ACHN (cell line): ENCODE measurements at regions not wholly inside any gene's neighbourhood (a gene's known extent, or its start where the extent isn't known, plus 50 kb on each side); places are given as distances from the start of the nearest gene placed in this dataset.
"Not testable (repeated sequence)": the region's sequence is repeated elsewhere in the genome, so short reads cannot be mapped to it uniquely, and the experiment has no call there.

Experiments
- DNase-seq: peaks from one replicate; pipeline ENCODE4 v3.0.0-alpha.2; 2015
- in situ Hi-C: cut with HindIII; loops from 2 replicates; pipeline ENCODE4 v1.10.0; 2017; ENCODE audit warnings: low sequenced_read_pairs, low pct_ligation_motif_present, low pct_unique_long_range_greater_than_20kb

DNA sequence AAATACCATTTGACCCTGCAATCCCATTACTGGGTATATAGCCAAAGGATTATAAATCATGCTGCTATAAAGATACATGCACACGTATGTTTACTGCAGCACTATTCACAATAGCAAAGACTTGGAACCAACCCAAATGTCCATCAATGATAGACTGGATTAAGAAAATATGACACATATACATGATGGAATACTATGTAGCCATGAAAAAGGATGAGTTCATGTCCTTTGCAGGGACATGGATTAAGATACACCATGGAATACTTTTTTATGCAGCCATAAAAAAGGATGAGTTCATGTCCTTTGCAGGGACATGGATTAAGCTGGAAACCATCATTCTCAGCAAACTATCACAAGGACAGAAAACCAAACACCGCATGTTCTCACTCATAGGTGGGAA is 226.8 kb upstream of the CTNND2 start:
- in situ Hi-C loops, DNase-seq: not testable (repeated sequence)

DNA sequence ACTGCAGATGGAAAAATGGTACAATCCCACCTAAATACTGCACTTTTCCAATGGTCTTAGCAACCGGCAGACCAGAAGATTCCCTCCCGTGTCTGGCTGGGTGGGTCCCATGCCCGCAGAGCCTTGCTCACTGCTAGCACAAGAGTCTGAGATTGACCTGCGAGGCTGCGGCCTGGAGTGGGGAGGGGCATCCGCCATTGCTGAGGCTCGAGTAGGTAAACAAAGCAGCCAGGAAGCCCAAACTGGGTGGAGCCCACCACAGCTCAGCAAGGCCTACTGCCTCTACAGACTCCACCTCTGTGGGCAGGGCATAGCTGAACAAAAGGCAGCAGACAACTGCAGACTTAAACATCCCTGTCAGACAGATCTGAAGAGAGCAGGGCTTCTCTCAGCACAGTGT is 221.6 kb upstream of the CTNND2 start:
- DNase-seq, result no peak
- in situ Hi-C loops, result no loop called here

DNA sequence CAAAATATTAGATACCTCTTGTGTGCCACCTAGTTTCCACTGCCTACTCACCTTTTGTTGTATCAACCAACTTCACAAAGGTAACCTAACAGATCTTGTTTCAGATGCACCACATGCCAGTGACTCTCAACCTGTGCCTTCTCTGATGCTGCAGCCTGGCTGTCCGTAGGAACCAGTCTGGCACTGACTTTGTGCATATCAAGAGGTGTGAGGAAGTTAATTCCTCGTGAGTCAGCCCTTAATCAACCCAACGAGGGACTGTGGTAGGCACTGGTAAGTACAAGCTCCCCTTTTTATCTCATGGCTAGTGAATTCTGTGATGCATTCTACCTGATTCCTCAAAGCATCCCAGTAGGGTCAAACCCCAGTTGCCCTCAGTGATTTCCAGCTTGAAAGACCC is 215.4 kb upstream of the CTNND2 start:
- in situ Hi-C loops, result no loop called here
- no peak for DNase-seq

DNA sequence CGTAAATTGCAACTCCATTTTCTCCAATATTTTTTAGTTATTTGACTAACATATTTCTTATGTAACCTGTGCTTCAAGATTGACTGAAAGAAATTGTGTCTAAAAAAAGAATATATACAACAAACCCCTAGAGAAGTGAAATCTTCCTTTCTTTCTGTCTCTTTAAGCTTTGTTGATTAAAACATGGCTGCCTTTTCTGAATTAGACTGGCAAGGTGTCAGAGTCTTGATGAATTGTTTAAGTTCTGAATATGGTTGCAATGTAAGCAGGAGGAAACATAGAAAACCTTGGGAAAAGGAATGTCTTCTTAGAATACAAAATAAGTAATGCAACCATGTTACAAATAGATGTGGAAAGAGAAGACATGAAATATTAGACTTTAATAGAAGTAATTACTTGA is 209.8 kb upstream of the CTNND2 start:
- DNase-seq, result no peak
- in situ Hi-C loops, result no loop called here

DNA sequence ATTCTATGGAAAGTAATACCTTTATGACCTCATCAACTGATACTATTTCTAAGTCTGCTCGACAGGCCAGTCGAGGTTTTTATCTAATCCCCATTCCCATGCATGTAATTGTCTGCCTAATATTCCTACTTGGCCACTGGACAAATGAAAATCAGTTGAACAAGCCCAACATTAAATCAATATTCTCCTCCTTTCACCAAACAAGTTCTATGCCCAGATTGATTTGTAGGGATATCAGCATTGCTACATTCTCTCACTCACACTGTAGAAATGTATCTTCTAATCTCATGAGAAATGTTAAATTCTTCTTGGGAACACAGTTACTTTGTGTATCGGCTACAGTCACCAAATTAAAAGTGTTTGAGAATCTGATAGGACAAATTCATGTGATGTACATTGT is 208.8 kb upstream of the CTNND2 start:
- no peak for DNase-seq
- in situ Hi-C loops, result no loop called here

DNA sequence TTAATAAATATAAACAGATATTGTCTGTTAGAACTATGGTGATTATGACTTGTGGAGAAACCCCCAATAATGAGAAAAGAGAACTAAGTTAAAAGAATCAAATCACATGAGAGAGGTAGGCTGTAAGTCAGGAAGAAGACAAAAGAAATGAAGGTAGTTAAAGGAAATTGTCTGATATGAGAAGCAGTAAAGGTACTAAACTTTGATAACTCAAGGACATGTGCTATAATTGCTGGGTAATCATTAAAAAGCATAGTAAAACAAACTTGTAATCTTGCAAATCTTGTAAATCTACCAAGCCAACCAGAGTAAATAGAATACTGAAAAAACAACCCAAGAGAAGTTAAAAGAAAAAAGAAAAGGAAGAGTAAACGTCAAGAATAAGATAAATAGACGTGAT is 207.0 kb upstream of the CTNND2 start:
- in situ Hi-C loops, result no loop called here
- DNase-seq, result no peak

DNA sequence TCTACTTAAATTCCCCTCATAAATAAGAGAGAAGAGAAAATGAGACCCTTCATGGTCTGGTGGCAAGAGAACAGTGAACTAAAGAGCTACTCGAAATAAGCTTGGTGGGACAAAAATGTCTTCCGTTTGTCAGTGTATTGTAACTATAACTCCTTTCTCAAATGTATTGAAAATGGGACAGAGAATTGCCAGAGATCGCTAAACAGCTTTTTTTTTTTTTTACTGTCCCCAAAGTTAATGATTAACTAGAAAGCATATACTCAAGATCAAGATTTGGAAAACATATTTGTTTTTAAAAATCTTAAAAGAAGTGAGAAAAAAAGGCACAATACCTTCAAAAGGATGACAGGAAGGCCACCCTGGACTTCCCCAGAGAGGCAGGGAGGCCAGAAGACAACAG is 206.4 kb upstream of the CTNND2 start:
- DNase-seq, result no peak
- in situ Hi-C loops, result no loop called here

DNA sequence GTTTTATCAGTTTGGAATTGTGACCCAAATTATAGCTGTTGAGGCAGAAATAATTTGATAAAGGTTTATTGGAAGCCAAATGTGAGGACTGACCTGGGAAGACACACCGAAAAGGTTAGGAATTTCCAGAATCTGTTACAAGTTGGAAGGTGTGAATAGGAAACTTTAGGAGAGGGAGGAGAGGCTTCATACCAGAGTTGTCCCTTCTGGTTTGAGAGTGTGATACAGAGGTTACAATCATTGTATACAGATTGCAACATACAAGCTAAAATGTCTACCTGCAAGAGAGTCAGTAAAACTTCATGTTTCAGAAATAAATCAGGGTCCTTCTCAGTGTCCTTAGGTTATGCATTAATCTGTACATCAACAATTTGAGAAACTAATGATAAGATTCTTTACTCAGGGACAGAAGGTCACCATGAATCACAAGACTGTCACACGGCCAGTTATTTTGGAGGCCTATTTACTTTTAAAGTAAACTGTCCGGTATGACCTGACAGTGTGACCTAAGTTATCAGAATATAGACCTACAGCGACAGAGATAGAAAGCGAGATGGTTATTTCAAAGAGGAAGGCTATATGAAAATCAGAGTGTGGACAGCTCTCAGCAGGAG is 204.9 kb upstream of the CTNND2 start:
- no peak for DNase-seq
- in situ Hi-C loops, result no loop called here

DNA sequence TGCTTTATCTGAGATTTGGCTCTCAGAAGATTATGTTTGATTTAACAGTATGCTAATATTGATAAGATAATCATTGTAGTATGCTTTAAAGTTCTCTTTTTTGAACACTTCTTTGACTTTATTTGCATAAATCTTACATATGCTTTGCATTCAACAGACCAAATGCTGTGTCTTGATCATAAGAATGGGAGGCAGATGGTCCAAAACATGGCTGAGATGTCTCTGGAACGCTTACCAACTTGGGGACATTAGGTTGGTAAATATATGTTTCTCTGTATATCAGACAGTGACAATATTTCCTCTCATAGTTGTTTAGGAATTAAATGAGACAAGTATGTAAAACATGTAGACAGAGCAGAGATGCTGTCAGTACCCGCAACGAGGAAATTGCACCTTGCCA is 197.9 kb upstream of the CTNND2 start:
- no peak for DNase-seq
- in situ Hi-C loops, result no loop called here

DNA sequence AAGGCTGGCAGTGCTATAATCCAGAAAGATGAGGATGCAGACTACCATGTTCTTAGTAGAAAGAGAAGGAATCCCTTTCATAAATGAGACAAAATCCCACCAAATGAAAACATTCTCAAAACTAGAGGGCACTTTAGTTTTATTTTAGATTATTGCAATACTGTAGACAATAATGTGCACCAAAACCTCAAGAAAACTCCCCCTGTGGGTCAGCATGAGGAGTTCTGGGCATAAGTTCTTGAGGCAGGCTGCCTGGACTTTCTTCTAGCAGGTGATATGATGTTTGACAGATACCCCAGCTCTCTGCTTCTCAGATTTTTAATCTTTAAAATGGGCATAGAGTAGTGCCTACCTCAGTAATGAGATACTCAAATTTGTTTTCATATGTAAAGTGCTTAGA is 196.3 kb upstream of the CTNND2 start:
- in situ Hi-C loops, result no loop called here

DNA sequence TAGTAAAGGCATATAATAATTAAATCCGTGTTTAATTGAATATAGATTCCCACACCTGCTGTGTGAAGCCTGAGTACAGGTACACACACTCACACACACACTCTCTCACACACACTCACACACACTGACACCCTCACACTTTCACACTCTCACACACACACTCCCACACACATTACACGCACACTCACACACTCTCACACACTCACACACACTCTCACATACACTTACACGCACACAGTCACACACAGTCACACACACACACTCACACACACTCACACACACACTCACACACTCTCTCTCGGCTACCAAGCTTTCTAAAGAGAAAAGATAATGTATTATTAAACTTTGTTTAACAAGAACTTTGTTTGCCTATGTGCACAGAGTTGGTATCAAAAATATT is 195.1 kb upstream of the CTNND2 start:
- in situ Hi-C loops, result no loop called here
- no peak for DNase-seq

More for the DNA sequence above, 196.3 kb upstream of the CTNND2 start:
- no peak for DNase-seq

DNA sequence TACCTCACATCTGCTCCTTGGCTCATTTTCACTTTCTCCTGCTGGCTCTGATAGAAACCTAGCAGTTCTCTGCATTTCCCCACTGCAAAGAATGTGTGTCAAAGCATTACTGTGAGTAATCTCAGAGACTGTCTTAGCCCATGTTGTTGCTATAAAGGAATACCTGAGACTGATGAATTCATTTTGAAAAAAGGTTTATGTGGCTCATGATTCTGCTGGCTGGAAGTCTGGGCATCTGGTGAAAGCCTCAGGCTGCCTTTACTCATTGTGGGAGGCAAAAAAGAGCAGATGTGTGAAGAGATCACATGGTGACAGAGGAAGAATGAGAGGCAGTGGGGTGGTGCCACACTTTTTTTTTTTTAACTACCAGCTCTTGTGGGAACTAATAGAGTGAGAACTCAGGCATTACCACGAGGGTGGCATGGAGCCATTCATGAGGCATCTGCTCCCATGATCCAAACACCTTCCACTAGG is 191.6 kb upstream of the CTNND2 start:
- DNase-seq, result no peak
- in situ Hi-C loops, result no loop called here

DNA sequence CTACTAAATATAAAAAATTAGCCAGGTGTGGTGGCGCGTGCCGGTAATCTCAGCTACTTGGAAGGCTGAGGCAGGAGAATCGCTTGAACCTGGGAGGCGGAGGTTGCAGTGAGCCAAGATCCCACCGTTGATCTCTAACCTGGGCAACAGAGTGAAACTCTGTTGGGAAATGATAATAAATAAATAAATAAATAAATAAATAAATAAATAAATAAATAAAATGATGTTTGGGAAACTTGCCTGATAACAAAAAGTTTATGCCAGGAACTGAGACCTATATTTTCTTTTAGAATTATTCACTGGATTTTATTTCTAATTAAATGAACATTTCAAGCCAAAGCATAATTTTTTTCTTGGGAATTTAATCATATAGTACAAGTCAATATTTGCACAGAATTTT is 189.3 kb upstream of the CTNND2 start:
- in situ Hi-C loops, result no loop called here
- no peak for DNase-seq

DNA sequence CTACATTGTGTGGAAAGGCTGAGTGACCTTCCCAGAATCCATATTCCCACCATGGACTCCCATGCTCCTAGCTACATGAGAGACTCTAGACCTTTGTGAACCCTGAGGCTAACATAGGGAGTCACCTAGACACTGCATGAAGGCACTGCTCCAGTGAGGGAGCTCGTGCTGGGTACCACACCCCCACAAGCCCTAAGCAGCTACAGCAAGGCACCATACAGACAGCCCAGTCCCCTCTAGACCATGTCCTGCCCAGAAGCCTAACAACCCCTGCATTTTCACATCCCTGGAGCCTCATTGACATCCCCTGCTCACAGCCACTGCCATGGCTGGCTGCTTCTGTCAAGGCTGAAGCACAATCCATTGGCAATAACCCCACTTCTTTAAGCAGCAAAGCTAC is 176.5 kb upstream of the CTNND2 start:
- DNase-seq, result no peak
- in situ Hi-C loops, result no loop called here

DNA sequence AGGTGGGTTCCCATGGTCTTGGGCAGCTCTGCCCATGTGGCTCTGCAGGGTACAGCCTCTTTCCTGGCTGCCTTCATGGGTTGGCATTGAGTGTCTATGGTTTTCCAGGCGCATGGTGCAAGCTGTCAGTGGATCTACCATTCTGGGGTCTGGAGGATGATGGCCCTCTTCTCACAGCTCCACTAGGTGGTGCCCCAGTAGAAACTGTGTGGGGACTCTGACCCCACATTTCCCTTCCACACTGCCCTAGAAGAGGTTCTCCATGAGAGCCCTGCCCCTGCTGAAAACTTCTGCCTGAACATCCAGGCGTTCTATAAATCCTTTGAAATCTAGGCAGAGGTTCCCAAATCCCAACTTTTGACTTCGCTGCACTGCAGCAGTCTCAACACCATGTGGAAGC is 174.0 kb upstream of the CTNND2 start:
- in situ Hi-C loops, result not testable (repeated sequence)

DNA sequence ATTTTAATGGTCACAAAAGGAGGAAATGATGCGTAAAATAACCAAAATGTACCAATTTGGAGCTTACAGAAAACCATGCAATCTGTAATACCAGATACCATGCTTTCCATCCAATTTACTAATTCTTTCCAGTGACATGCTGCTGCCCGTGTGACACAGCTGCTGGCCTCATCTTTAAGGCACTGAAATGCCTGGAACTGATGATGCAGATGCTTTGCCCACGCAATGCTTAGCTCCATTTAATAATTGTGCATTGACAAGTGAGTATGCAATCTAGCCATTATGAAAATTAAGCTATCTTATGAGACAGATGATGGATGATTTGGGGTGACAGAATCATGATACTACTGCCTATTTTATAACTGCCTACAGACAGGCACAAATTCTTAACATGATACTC is 169.2 kb upstream of the CTNND2 start:
- in situ Hi-C loops, result no loop called here
- DNase-seq, result no peak

More for the DNA sequence above, 174.0 kb upstream of the CTNND2 start:
- DNase-seq, result not testable (repeated sequence)

DNA sequence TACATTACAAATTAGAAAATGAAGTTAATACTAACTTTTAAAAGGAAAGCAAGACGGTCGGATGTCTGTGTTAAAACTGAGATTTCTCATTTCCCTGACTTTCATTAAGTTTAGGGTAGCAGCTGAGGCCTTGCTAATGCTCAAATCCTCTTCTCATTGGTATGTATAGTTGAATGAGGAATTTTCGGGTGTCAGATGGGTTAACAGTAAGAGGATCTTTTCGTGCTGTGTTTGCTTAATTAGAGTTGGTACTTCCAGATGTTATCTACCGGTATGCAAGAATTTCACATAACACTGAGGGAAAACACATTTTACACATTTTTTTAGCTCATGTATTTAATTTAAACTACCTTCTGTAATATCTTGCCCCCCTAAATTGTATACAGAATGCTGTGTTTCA is 168.2 kb upstream of the CTNND2 start:
- DNase-seq, result no peak
- in situ Hi-C loops, result no loop called here

DNA sequence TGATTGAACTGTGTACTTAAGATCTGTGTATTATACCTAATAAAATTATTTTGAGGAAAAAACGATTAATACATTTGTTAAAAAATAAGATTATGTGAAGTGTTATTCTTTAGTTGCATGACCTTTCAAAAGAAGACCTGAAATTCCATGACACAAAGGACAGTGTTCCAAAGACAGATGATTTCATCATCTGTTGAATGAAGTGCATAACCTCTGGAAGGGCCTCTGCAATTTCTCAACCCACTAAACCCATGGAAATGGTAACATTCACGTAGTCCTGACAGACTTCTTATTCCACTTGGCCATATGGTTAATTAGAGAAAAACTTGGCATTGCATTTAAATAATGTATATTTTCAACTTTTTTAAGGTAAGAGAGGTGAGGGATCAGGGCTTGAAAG is 167.2 kb upstream of the CTNND2 start:
- DNase-seq, result no peak
- in situ Hi-C loops, result no loop called here

DNA sequence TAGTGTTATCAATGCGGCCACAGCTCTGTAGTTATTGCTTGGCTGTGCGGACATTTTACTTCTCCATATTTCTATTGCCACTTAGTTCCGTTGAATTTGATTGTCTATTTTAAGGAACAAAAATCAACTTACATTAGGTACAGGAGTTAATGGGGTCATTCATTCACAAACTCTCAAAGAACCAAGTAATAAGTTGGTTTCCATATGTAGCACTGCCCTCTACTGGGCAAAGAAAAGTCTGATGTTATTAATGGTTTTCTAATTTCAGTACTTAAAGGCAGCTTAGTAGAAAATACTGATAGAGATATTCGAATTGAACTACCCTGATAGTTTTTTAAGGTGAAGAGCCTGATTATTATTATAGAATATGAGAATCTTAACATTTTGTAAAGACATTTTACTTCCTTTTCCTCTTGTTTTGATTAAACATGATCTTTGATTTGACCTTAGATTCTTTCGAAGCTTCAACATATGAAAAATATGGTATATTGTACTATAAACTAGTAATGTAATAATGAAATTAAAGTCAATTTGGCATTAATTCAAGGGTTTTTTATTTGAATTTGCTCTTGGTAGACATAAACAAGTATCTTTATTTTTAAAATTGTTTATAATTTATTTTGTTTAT is 119.5 kb upstream of the CTNND2 start:
- in situ Hi-C loops, result no loop called here
- DNase-seq, result peak; percentile 38

DNA sequence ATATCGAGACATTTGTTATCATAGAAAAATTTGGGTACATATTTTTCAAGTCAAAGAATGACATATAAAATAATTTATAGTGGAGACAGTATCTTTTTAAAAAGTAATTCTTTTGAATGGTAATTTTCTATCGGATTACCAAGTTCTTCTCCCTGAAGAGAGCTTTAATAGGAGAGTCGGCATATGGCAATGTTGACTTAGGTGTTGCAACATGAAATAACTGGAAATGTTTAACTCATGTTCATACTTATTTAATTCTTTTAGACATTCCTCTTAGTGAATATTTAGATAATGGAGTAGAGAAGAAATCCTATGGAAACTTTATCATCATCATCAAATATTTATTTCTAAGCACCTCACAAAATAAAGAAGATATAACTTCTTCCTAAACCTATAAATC is 118.2 kb upstream of the CTNND2 start:
- in situ Hi-C loops, result no loop called here
- no peak for DNase-seq

DNA sequence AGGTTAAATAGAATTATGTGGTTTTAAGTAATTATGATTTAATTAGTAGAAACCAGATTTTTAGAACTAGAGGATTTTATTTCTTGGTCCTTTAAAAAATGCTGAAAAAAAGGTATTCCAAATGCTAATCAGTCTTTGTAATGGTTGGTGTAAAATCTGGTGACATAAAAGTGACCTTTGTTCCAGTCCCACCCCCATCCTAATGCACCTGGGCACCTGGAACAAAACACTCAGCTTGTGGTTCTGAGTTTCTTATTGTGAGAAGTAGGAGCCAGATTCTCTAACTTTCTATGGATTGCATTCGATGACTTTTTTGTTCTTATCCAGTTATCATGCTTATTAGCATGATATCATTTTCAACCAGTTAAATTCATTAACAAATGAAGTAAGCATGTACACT is 115.1 kb upstream of the CTNND2 start:
- in situ Hi-C loops, result no loop called here
- no peak for DNase-seq
